GM04503 (cell line): ENCODE measurements at regions not wholly inside any gene's neighbourhood (a gene's known extent, or its start where the extent isn't known, plus 50 kb on each side); places are given as distances from the start of the nearest gene placed in this dataset.
"Not testable (repeated sequence)": the region's sequence is repeated elsewhere in the genome, so short reads cannot be mapped to it uniquely, and the experiment has no call there.

Source experiments
- DNase-seq: peaks from one replicate; pipeline ENCODE4 v3.0.0-alpha.2; 2012; ENCODE audit warnings: low read depth

GRCh38 chr1:48084826-48085225 is 87.6 kb upstream of the TRABD2B start:
- DNase-seq = no peak

- no peak for DNase-seq
These were observed 85.2 kb upstream of the TRABD2B start for GRCh38 chr1:48082271-48082962.

GRCh38 chr1:48080331-48081255 is 83.4 kb upstream of the TRABD2B start:
- DNase-seq = no peak

GRCh38 chr1:48079096-48079495 is 81.9 kb upstream of the TRABD2B start:
- no peak for DNase-seq

- DNase-seq = no peak
These were observed 80.6 kb upstream of the TRABD2B start for GRCh38 chr1:48077795-48078222.

- DNase-seq = no peak
These were observed 78.8 kb upstream of the TRABD2B start for GRCh38 chr1:48076017-48076416.

GRCh38 chr1:48073798-48074530 is 76.8 kb upstream of the TRABD2B start:
- DNase-seq = no peak

GRCh38 chr1:48071513-48071912 is 74.3 kb upstream of the TRABD2B start:
- DNase-seq = no peak

GRCh38 chr1:48070396-48070750 is 73.2 kb upstream of the TRABD2B start:
- DNase-seq = no peak

GRCh38 chr1:48069662-48070395 is 72.6 kb upstream of the TRABD2B start:
- no peak for DNase-seq

GRCh38 chr1:48068206-48068605 is 71.0 kb upstream of the TRABD2B start:
- no peak for DNase-seq

- no peak for DNase-seq
These were observed 69.8 kb upstream of the TRABD2B start for GRCh38 chr1:48066936-48067335.

- not testable (repeated sequence) for DNase-seq
These were observed 67.5 kb upstream of the TRABD2B start for GRCh38 chr1:48064693-48065092.

- no peak for DNase-seq
These were observed 65.2 kb upstream of the TRABD2B start for GRCh38 chr1:48062353-48062752.

GRCh38 chr1:48061162-48062136 is 64.3 kb upstream of the TRABD2B start:
- no peak for DNase-seq

- DNase-seq = no peak
These were observed 62.1 kb upstream of the TRABD2B start for GRCh38 chr1:48059289-48059688.

GRCh38 chr1:48058135-48059025 is 61.2 kb upstream of the TRABD2B start:
- no peak for DNase-seq

- DNase-seq = no peak
These were observed 60.1 kb upstream of the TRABD2B start for GRCh38 chr1:48057249-48057648.

GRCh38 chr1:48055876-48056764 is 58.9 kb upstream of the TRABD2B start:
- no peak for DNase-seq
